K562 (cell line): ENCODE measurements at regions not wholly inside any gene's neighbourhood (a gene's known extent, or its start where the extent isn't known, plus 50 kb on each side); places are given as distances from the start of the nearest gene placed in this dataset.

Experiments used
- ATAC-seq: fragments of 200-7000 bp; cut with Tn5 transposase; 3 replicates; pipeline ENCODE4 v1.9.1; 2020; ENCODE audit warnings: moderate library complexity
- BruUV-seq: library from RNA; stranded (reverse); fragments of 400-500 nt; replicated peaks from 2 replicates; lab custom pipeline; 2021; lab: Mats Ljungman, UMichigan
- CTCF ChIA-PET: fragments of 300-600 bp; formaldehyde crosslinking; extraction: SDS; loops from one replicate; lab custom pipeline; 2021; ENCODE audit warnings: low intra/inter-chr PET ratio; lab: Yijun Ruan, JAX
- POLR2A ChIA-PET: fragments of 300-600, 350-650 bp; sonication (Branson Sonifier 250); formaldehyde crosslinking; extraction: SDS; loops from one replicate; lab custom pipeline; 2021; ENCODE audit warnings: antibody characterized with exemption, inconsistent platforms; lab: Yijun Ruan, JAX
- DNase-seq, 4 experiments: peaks; one replicate each; pipeline versions ENCODE4 v3.0.0 to v3.0.0-alpha.2; 2011 to 2018; ENCODE audit warnings: low spot score in 3 of 4, mixed read lengths in 3 of 4; ENCODE audit errors: extremely low read depth in 1 of 4
- FAIRE-seq: peaks from 2 replicates; lab custom pipeline; 2011; peaks lifted over from hg19 to GRCh38; lab: Jason Lieb, UNC
- H2AFZ ChIP-seq: 2 replicates; pipeline ENCODE4 v1.6.0; 2011; ENCODE audit warnings: low read depth, low read length, control low read depth, inconsistent platforms
- H3K27ac ChIP-seq: fragments of 200-600 bp; 3 replicates; pipeline ENCODE4 v1.8.0; 2011; ENCODE audit warnings: low read depth, mild to moderate bottlenecking, control low read depth, inconsistent platforms, low read length, moderate library complexity, mixed read lengths; ENCODE audit errors: extremely low read depth
- H3K27me3 ChIP-seq, 2 experiments: fragments of 300-600 bp in 1 of 2; 2 replicates in 1 of 2; 3 replicates in 1 of 2; pipeline versions ENCODE4 v1.6.0 to v1.8.0; 2011; ENCODE audit warnings: inconsistent platforms in 2 of 2, low read length in 2 of 2, mild to moderate bottlenecking in 1 of 2, mixed read lengths in 1 of 2, moderate library complexity in 1 of 2; ENCODE audit not compliant: control insufficient read depth in 2 of 2, insufficient read depth in 2 of 2
- H3K36me3 ChIP-seq: fragments of 300-600 bp; 3 replicates; pipeline ENCODE4 v1.8.0; 2011; ENCODE audit warnings: mild to moderate bottlenecking, low read length, inconsistent platforms; ENCODE audit not compliant: control insufficient read depth, insufficient read depth
- H3K4me1 ChIP-seq, 2 experiments: fragments of 200-600 bp in 1 of 2; replicated peaks in 1 of 2; 2 replicates in 1 of 2; 3 replicates in 1 of 2; pipeline versions ENCODE4 v1.5.1 to v1.8.0; 2011; ENCODE audit warnings: inconsistent platforms in 2 of 2, low read length in 2 of 2, mild to moderate bottlenecking in 1 of 2, mixed read lengths in 1 of 2, moderate library complexity in 1 of 2; ENCODE audit not compliant: control insufficient read depth in 2 of 2, insufficient read depth in 2 of 2
- H3K4me2 ChIP-seq: 2 replicates; pipeline ENCODE4 v1.6.1; 2011; ENCODE audit warnings: low read length, control low read depth, inconsistent platforms, mixed read lengths; ENCODE audit not compliant: insufficient read depth
- H3K4me3 ChIP-seq: fragments of 200-600 bp; sonication (generic), shearing (Covaris generic); 2 replicates; pipeline ENCODE4 v1.5.1; 2016; ENCODE audit warnings: control low read depth, inconsistent platforms
- H3K79me2 ChIP-seq: fragments of 200-600 bp; 3 replicates; pipeline ENCODE4 v1.8.0; 2011; ENCODE audit warnings: low read length, inconsistent platforms; ENCODE audit not compliant: control insufficient read depth, insufficient read depth
- H3K9ac ChIP-seq, 2 experiments: 2 replicates each; pipeline versions ENCODE4 v1.6.0 to v1.6.1; 2011; ENCODE audit warnings: low read depth in 2 of 2, low read length in 2 of 2, control low read depth in 1 of 2, inconsistent platforms in 1 of 2, mild to moderate bottlenecking in 1 of 2, mixed read lengths in 1 of 2; ENCODE audit not compliant: insufficient read depth in 1 of 2
- H3K9me1 ChIP-seq: one replicate; pipeline ENCODE4 v1.6.0; 2011; ENCODE audit warnings: inconsistent platforms, mild to moderate bottlenecking, low read length, moderate library complexity; ENCODE audit not compliant: control insufficient read depth, insufficient read depth
- H3K9me3 ChIP-seq: replicated peaks from 2 replicates; pipeline ENCODE4 v1.5.1; 2011; ENCODE audit warnings: low read depth, low read length, inconsistent platforms; ENCODE audit not compliant: control insufficient read depth, insufficient read depth
- H4K20me1 ChIP-seq: replicated peaks from 2 replicates; pipeline ENCODE4 v1.6.1; 2011; ENCODE audit warnings: low read length, inconsistent platforms, mixed read lengths; ENCODE audit not compliant: control insufficient read depth, insufficient read depth
- CBX1 ChIP-seq: sonication (generic); IDR thresholded peaks from 2 replicates; pipeline ENCODE4 v1.6.1; 2016; ENCODE audit warnings: antibody characterized with exemption, low read depth, mild to moderate bottlenecking
- DDX20 ChIP-seq: fragments of 450-650 bp; IDR thresholded peaks from 2 replicates; pipeline ENCODE4 v1.6.1; 2016; ENCODE audit warnings: missing genetic modification characterization, low read depth, mild to moderate bottlenecking, missing compliant biosample characterization, moderate library complexity
- E2F5 ChIP-seq: sonication (generic); formaldehyde crosslinking; IDR thresholded peaks from 2 replicates; pipeline ENCODE4 v1.8.0; 2022; ENCODE audit warnings: mild to moderate bottlenecking, missing genetic modification reagents
- NRF1 ChIP-seq, 2 experiments: fragments of 450-650 bp; IDR thresholded peaks in 1 of 2; conservative IDR thresholded peaks in 1 of 2; 2 replicates each; pipeline ENCODE4 v1.6.1; 2014; ENCODE audit warnings: mild to moderate bottlenecking in 2 of 2
- RFX7 ChIP-seq: fragments of 250-450 bp; sonication (Bioruptor Pico); IDR thresholded peaks from 2 replicates; pipeline ENCODE4 v1.5.1; 2021; ENCODE audit warnings: mild to moderate bottlenecking
- TEAD1 ChIP-seq, 2 experiments: fragments of 450-650 bp in 1 of 2; sonication (generic) in 1 of 2; formaldehyde crosslinking; IDR thresholded peaks; 2 replicates each; pipeline versions ENCODE4 v1.4.0 to v1.8.0; 2020 to 2022; ENCODE audit warnings: mild to moderate bottlenecking in 2 of 2, missing genetic modification reagents in 1 of 2
- ZHX1 ChIP-seq: fragments of 150-350 bp; conservative IDR thresholded peaks from 2 replicates; pipeline ENCODE4 v1.6.1; 2014; ENCODE audit warnings: low read length
- ZNF561 ChIP-seq: fragments of 450-650 bp; formaldehyde crosslinking; conservative IDR thresholded peaks from 2 replicates; pipeline ENCODE4 v1.4.0; 2020; ENCODE audit warnings: mild to moderate bottlenecking, moderate library complexity
- WGBS: fragments of 100-300 bp; shearing (Covaris generic); methylation state at CpG from one replicate; pipeline ENCODE4 v1.1.6; 2016; ENCODE audit warnings: low coverage, mixed read lengths; ENCODE audit not compliant: insufficient coverage; ENCODE audit errors: missing lambda C conversion rate; 5-methylcytosine and 5-hydroxymethylcytosine counted together
- in situ Hi-C: fragments of 300-500 bp; cut with MboI; formaldehyde crosslinking; loops from 4 replicates; pipeline ENCODE4 v1.15.0; 2018; ENCODE audit warnings: inconsistent platforms, mixed read lengths
- intact Hi-C: fragments of 100-400 bp; cut with micrococcal nuclease; formaldehyde crosslinking; loops from 2 replicates; pipeline ENCODE4 v1.14.2; 2022

GRCh38 chr2:105515581-105516415, 116.9 kb upstream of the FHL2 start (continued):
- TF ChIP-seq ZHX1 (no peak), DDX20 (no peak)
- TF ChIP-seq, all 486 proteins: peak for 0

GRCh38 chr2:105514576-105514975, 115.7 kb upstream of the FHL2 start:
- 38% methylated on average over 6 of the region's 6 CpGs for WGBS
- no peak for FAIRE-seq
- POLR2A ChIA-PET, result interaction anchor here (0.7 to 1.9 kb wide), 3 partner anchors 11 to 233 kb away, joined by 3 to 5 read pairs (median 3); no protein-coding TSS in a partner anchor
- CTCF ChIA-PET, result no interaction called here
- H3K4me2 ChIP-seq, result no peak overlapping the region
- intact Hi-C loops, result no loop called here
- no peak overlapping the region for H3K4me3 ChIP-seq
- no peak for DNase-seq
- BruUV-seq, result no TSS peak
- no peaks in the 10 kb centered on the region for H3K79me2 ChIP-seq
- no peak overlapping the region for H2AFZ ChIP-seq
- H3K4me1 ChIP-seq, result peaks cover 0 to 26% of the 10 kb centered on the region in 2 experiments; a peak in 3 of 5 replicates
- no peak overlapping the region for H3K9ac ChIP-seq
- H4K20me1 ChIP-seq, result no peaks in the 10 kb centered on the region
- in situ Hi-C loops, result no loop called here
- no peak overlapping the region for H3K27ac ChIP-seq
- no peak for ATAC-seq
- no peaks in the 10 kb centered on the region for H3K9me1 ChIP-seq
- H3K36me3 ChIP-seq, result no peaks in the 10 kb centered on the region
- H3K9me3 ChIP-seq, result no peaks in the 10 kb centered on the region
- H3K27me3 ChIP-seq, result no peaks in the 10 kb centered on the region
- TF ChIP-seq TEAD1 (CRISPR knock-in tag; IDR thresholded peaks at IDR 0.05) (no peak), NRF1 (conservative IDR thresholded peaks at IDR 0.05 in 1 of 2, IDR thresholded peaks at IDR 0.05 in 1 of 2) (no peak), CBX1 (no peak), ZNF561 (CRISPR knock-in tag) (no peak), E2F5 (no peak), RFX7 (CRISPR knock-in tag) (no peak)
